IMR-90 (cell line): ENCODE measurements at regions not wholly inside any gene's neighbourhood (a gene's known extent, or its start where the extent isn't known, plus 50 kb on each side); places are given as distances from the start of the nearest gene placed in this dataset.

Experiments used
- ATAC-seq: fragments of 200-7000 bp; cut with Tn5 transposase; 2 replicates; pipeline ENCODE4 v1.9.1; 2020; ENCODE audit warnings: low read depth, mild to moderate bottlenecking, moderate library complexity
- BruUV-seq: library from RNA; stranded (reverse); fragments of 400-500 nt; replicated peaks from 2 replicates; lab custom pipeline; 2021; lab: Mats Ljungman, UMichigan
- CTCF ChIA-PET: fragments of 300-600 bp; formaldehyde crosslinking; extraction: SDS; loops from one replicate; lab custom pipeline; 2021; ENCODE audit warnings: antibody characterized with exemption; lab: Yijun Ruan, JAX
- POLR2A ChIA-PET: fragments of 300-600 bp; sonication (Branson Sonifier 250); formaldehyde crosslinking; loops from one replicate; lab custom pipeline; 2022; ENCODE audit warnings: antibody characterized with exemption; ENCODE audit not compliant: unreplicated experiment; lab: Charles Lee
- DNase-seq: peaks from one replicate; pipeline ENCODE4 v3.0.0; 2013
- H2AFZ ChIP-seq: replicated peaks from 2 replicates; pipeline ENCODE3; 2013; ENCODE audit warnings: low read length, mild to moderate bottlenecking; ENCODE audit not compliant: poor library complexity
- H2AK5ac ChIP-seq: 2 replicates; pipeline ENCODE4 v1.6.1; 2013; ENCODE audit warnings: low read depth, low read length, inconsistent platforms
- H2AK9ac ChIP-seq: replicated peaks from 2 replicates; pipeline ENCODE3; 2013; ENCODE audit warnings: mild to moderate bottlenecking, low read depth, low read length, moderate library complexity; ENCODE audit not compliant: poor library complexity
- H2BK120ac ChIP-seq: 2 replicates; pipeline ENCODE4 v1.6.1; 2013; ENCODE audit warnings: low read depth, low read length, inconsistent platforms
- H2BK15ac ChIP-seq: 3 replicates; pipeline ENCODE4 v1.6.1; 2013; ENCODE audit warnings: low read depth, low read length, inconsistent platforms
- H2BK20ac ChIP-seq: 2 replicates; pipeline ENCODE4 v1.6.1; 2013; ENCODE audit warnings: low read depth, mild to moderate bottlenecking, inconsistent platforms, low read length, moderate library complexity
- H2BK5ac ChIP-seq: 2 replicates; pipeline ENCODE4 v1.6.1; 2013; ENCODE audit warnings: mild to moderate bottlenecking, low read depth, low read length, inconsistent platforms; ENCODE audit not compliant: poor library complexity, severe bottlenecking
- H3K14ac ChIP-seq: replicated peaks from 2 replicates; pipeline ENCODE4 v1.6.1; 2013; ENCODE audit warnings: low read depth, low read length, inconsistent platforms
- H3K18ac ChIP-seq: 2 replicates; pipeline ENCODE4 v1.6.1; 2013; ENCODE audit warnings: low read depth, low read length, control low read depth
- H3K23ac ChIP-seq: 2 replicates; pipeline ENCODE4 v1.6.1; 2013; ENCODE audit warnings: low read depth, low read length, inconsistent platforms
- H3K27ac ChIP-seq: 2 replicates; pipeline ENCODE4 v1.5.1; 2013; ENCODE audit warnings: mild to moderate bottlenecking, control low read depth, low read length; ENCODE audit not compliant: insufficient read depth
- H3K27me3 ChIP-seq: 2 replicates; pipeline ENCODE4 v1.6.1; 2013; ENCODE audit warnings: low read length; ENCODE audit not compliant: control insufficient read depth, insufficient read depth
- H3K36me3 ChIP-seq: 2 replicates; pipeline ENCODE4 v1.6.1; 2013; ENCODE audit warnings: low read length, mixed read lengths; ENCODE audit not compliant: control insufficient read depth, insufficient read depth
- H3K4ac ChIP-seq: 2 replicates; pipeline ENCODE4 v1.6.1; 2013; ENCODE audit warnings: low read depth, low read length, inconsistent platforms
- H3K4me1 ChIP-seq: 2 replicates; pipeline ENCODE4 v1.6.1; 2013; ENCODE audit warnings: low read length, mixed read lengths; ENCODE audit not compliant: control insufficient read depth, insufficient read depth
- H3K4me2 ChIP-seq: 2 replicates; pipeline ENCODE4 v1.6.1; 2013; ENCODE audit warnings: low read depth, mild to moderate bottlenecking, control low read depth, low read length, moderate library complexity
- H3K4me3 ChIP-seq: 2 replicates; pipeline ENCODE4 v1.5.1; 2013; ENCODE audit warnings: low read depth, mild to moderate bottlenecking, control low read depth, low read length, moderate library complexity; ENCODE audit not compliant: insufficient read depth
- H3K56ac ChIP-seq: 2 replicates; pipeline ENCODE4 v1.6.1; 2013; ENCODE audit warnings: low read length, inconsistent platforms; ENCODE audit not compliant: insufficient read depth; ENCODE audit errors: extremely low read depth
- H3K79me1 ChIP-seq, 2 experiments: 2 replicates each; pipeline ENCODE4 v1.6.1; 2013; ENCODE audit warnings: low read length in 2 of 2, inconsistent platforms in 1 of 2, low read depth in 1 of 2
- H3K9ac ChIP-seq: 2 replicates; pipeline ENCODE4 v1.6.1; 2013; ENCODE audit warnings: low read depth, low read length, control low read depth
- H3K9me1 ChIP-seq: 2 replicates; pipeline ENCODE4 v1.6.1; 2013; ENCODE audit warnings: low read length, inconsistent platforms; ENCODE audit not compliant: insufficient read depth
- H3K9me3 ChIP-seq: 2 replicates; pipeline ENCODE4 v1.6.1; 2013; ENCODE audit warnings: low read length; ENCODE audit not compliant: control insufficient read depth, insufficient read depth
- H4K20me1 ChIP-seq: 2 replicates; pipeline ENCODE4 v1.6.1; 2013; ENCODE audit warnings: low read length, inconsistent platforms; ENCODE audit not compliant: insufficient read depth
- H4K5ac ChIP-seq: 2 replicates; pipeline ENCODE4 v1.6.1; 2013; ENCODE audit warnings: mild to moderate bottlenecking, low read depth, low read length, control low read depth
- H4K8ac ChIP-seq, 2 experiments: 2 replicates each; pipeline ENCODE4 v1.6.1; 2013; ENCODE audit warnings: low read depth in 2 of 2, low read length in 2 of 2, control low read depth in 1 of 2, inconsistent platforms in 1 of 2
- H4K91ac ChIP-seq: 2 replicates; pipeline ENCODE4 v1.6.1; 2013; ENCODE audit warnings: low read depth, low read length, inconsistent platforms; ENCODE audit not compliant: insufficient read depth
- NFE2L2 ChIP-seq: fragments of 150-350 bp; IDR thresholded peaks from 2 replicates; pipeline ENCODE4 v1.6.1; 2016; ENCODE audit warnings: low read depth, mild to moderate bottlenecking, low read length
- WGBS, 2 experiments: methylation state at CpG; one replicate each; pipeline versions ENCODE4 v1.1.5 to v1.1.7; 2013; ENCODE audit warnings: missing lambda C conversion rate in 2 of 2; ENCODE audit not compliant: insufficient read length in 1 of 2; ENCODE audit errors: extremely low coverage in 2 of 2; 5-methylcytosine and 5-hydroxymethylcytosine counted together
- dilution Hi-C: fragments of 300-500 bp; cut with HindIII; formaldehyde crosslinking; loops from one replicate; pipeline ENCODE4 v1.14.3; 2018; ENCODE audit warnings: low sequenced_read_pairs; ENCODE audit not compliant: unreplicated experiment
- in situ Hi-C: fragments of 300-500 bp; cut with MboI; formaldehyde crosslinking; loops from 3 replicates; pipeline ENCODE4 v1.14.3; 2019; ENCODE audit warnings: low sequenced_read_pairs, inconsistent platforms, mixed read lengths
- intact Hi-C: fragments of 100-400 bp; cut with micrococcal nuclease; formaldehyde crosslinking; loops from 2 replicates; pipeline ENCODE4 v1.10.0; 2022

- ChIA-PET POLR2A (no interaction called here), CTCF (interaction anchor here (0.6 to 1.1 kb wide), 5 partner anchors 11 to 568 kb away, joined by 3 to 6 read pairs (median 3); no protein-coding TSS in a partner anchor)
- Histone ChIP-seq H2BK120ac (peak overlapping the region; percentile 65), H3K9ac (no peak overlapping the region), H3K4me2 (no peak overlapping the region), H3K4me1 (peaks cover 2% of the 10 kb centered on the region; the same call in 1 of the 2 replicates), H3K36me3 (no peaks in the 10 kb centered on the region), H4K8ac (peak overlapping the region; percentile 61 to 83; a peak in 3 of 4 replicates), H4K5ac (peak overlapping the region; percentile 83), H3K23ac (no peak overlapping the region), H3K4me3 (no peak overlapping the region), H3K27me3 (no peaks in the 10 kb centered on the region), H2BK5ac (peak overlapping the region; percentile 42), H3K56ac (0 out of 2 replicates have a peak overlapping the region, but pooled peaks have one; percentile 10), H3K9me3 (no peaks in the 10 kb centered on the region), H2AFZ (no peak overlapping the region), H3K9me1 (peaks cover 3% of the 10 kb centered on the region; the same call in 1 of the 2 replicates), H2BK15ac (peak overlapping the region; percentile 65; the same call in 2 of the 3 replicates), H2AK9ac (no peak overlapping the region), H2BK20ac (peak overlapping the region; percentile 45), H3K4ac (peak overlapping the region; percentile 22; the same call in 1 of the 2 replicates), H3K27ac (peak overlapping the region; percentile 68), H3K18ac (peak overlapping the region; percentile 73; the same call in 1 of the 2 replicates), H4K91ac (peak overlapping the region; percentile 6), H2AK5ac (peak overlapping the region; percentile 66), H3K14ac (peak overlapping the region; percentile 37; the same call in 1 of the 2 replicates), H4K20me1 (no peaks in the 10 kb centered on the region), H3K79me1 (no peaks in the 10 kb centered on the region)
- WGBS, 2 experiments = no CpG with 5 or more reads among the region's 8 CpGs
- in situ Hi-C loops = no loop called here
- intact Hi-C loops = loop anchor here (10.0 kb wide), 1 partner anchor 219 kb away; no protein-coding TSS in a partner anchor
- ATAC-seq = no peak
- no peak for TF ChIP-seq NFE2L2
- no peak for DNase-seq
- dilution Hi-C loops = no loop called here
- BruUV-seq = no TSS peak
These were observed 828.4 kb upstream of the DPPA4 start for GRCh38 chr3:110165753-110166152.
